ENCODE measurements at regions not wholly inside any gene's neighbourhood (a gene's known extent, or its start where the extent isn't known, plus 50 kb on each side); places are given as distances from the start of the nearest gene placed in this dataset.
A peak's percentile ranks its signal among the peaks of the same experiment; 100 is the strongest.

GRCh38 chr15:79168922-79169456 lies 78.4 kb upstream of the RASGRF1 start:
- peak overlapping the region; percentile 80 for H3K27ac ChIP-seq (replicated peaks)

GRCh38 chr15:79167776-79168175 lies 77.2 kb upstream of the RASGRF1 start:
- no peak overlapping the region for H3K27ac ChIP-seq (replicated peaks)
- H3K4me1 ChIP-seq = peaks cover 43% of the 10 kb centered on the region
- no peak for DNase-seq
- intact Hi-C loops (cut with micrococcal nuclease) = no loop called here
- no peak for TF ChIP-seq CTCF (IDR thresholded peaks at IDR 0.05; ENCODE audit: borderline replicate concordance)
- peaks cover 16% of the 10 kb centered on the region for H3K27me3 ChIP-seq (ENCODE audit: low read depth)
- no peaks in the 10 kb centered on the region for H3K36me3 ChIP-seq
- H3K9me3 ChIP-seq (replicated peaks) = no peaks in the 10 kb centered on the region
- H3K4me3 ChIP-seq = no peak overlapping the region

More at GRCh38 chr15:79168922-79169456, 78.4 kb upstream of the RASGRF1 start:
- Histone ChIP-seq H3K4me1 (peaks cover 43% of the 10 kb centered on the region), H3K4me3 (no peak overlapping the region), H3K36me3 (no peaks in the 10 kb centered on the region), H3K9me3 (replicated peaks) (no peaks in the 10 kb centered on the region), H3K27me3 (ENCODE audit: low read depth) (peaks cover 28% of the 10 kb centered on the region)
- TF ChIP-seq CTCF (IDR thresholded peaks at IDR 0.05; ENCODE audit: borderline replicate concordance) = peak; percentile 39
- intact Hi-C loops (cut with micrococcal nuclease) = no loop called here
- peak; percentile 45 for DNase-seq

- H3K9me3 ChIP-seq (replicated peaks) = no peaks in the 10 kb centered on the region
- H3K4me3 ChIP-seq = no peak overlapping the region
- no peak for DNase-seq
- H3K27ac ChIP-seq (replicated peaks) = no peak overlapping the region
- peaks cover 30% of the 10 kb centered on the region for H3K4me1 ChIP-seq
- H3K27me3 ChIP-seq (ENCODE audit: low read depth) = peaks cover 14% of the 10 kb centered on the region
- intact Hi-C loops (cut with micrococcal nuclease) = no loop called here
- no peak for TF ChIP-seq CTCF (IDR thresholded peaks at IDR 0.05; ENCODE audit: borderline replicate concordance)
- H3K36me3 ChIP-seq = no peaks in the 10 kb centered on the region
These were observed 75.9 kb upstream of the RASGRF1 start for GRCh38 chr15:79166311-79166955.

GRCh38 chr15:79164465-79164864 lies 73.9 kb upstream of the RASGRF1 start:
- H3K27ac ChIP-seq (replicated peaks) = no peak overlapping the region
- H3K36me3 ChIP-seq = no peaks in the 10 kb centered on the region
- peaks cover 10% of the 10 kb centered on the region for H3K4me1 ChIP-seq
- intact Hi-C loops (cut with micrococcal nuclease) = no loop called here
- no peak overlapping the region for H3K4me3 ChIP-seq
- TF ChIP-seq CTCF (IDR thresholded peaks at IDR 0.05; ENCODE audit: borderline replicate concordance) = no peak
- no peaks in the 10 kb centered on the region for H3K27me3 ChIP-seq (ENCODE audit: low read depth)
- no peak for DNase-seq
- H3K9me3 ChIP-seq (replicated peaks) = no peaks in the 10 kb centered on the region

- no peaks in the 10 kb centered on the region for H3K36me3 ChIP-seq
- intact Hi-C loops (cut with micrococcal nuclease) = no loop called here
- DNase-seq = no peak
- no peak for TF ChIP-seq CTCF (IDR thresholded peaks at IDR 0.05; ENCODE audit: borderline replicate concordance)
- H3K9me3 ChIP-seq (replicated peaks) = no peaks in the 10 kb centered on the region
- H3K4me1 ChIP-seq = peaks cover 6% of the 10 kb centered on the region
- H3K27me3 ChIP-seq (ENCODE audit: low read depth) = no peaks in the 10 kb centered on the region
- no peak overlapping the region for H3K27ac ChIP-seq (replicated peaks)
- H3K4me3 ChIP-seq = no peak overlapping the region
These were observed 73.5 kb upstream of the RASGRF1 start for GRCh38 chr15:79164043-79164442.

All from left ventricle myocardium inferior (tissue), 1 donor.